ENCODE measurements at regions not wholly inside any gene's neighbourhood (a gene's known extent, or its start where the extent isn't known, plus 50 kb on each side); places are given as distances from the start of the nearest gene placed in this dataset.

DNA sequence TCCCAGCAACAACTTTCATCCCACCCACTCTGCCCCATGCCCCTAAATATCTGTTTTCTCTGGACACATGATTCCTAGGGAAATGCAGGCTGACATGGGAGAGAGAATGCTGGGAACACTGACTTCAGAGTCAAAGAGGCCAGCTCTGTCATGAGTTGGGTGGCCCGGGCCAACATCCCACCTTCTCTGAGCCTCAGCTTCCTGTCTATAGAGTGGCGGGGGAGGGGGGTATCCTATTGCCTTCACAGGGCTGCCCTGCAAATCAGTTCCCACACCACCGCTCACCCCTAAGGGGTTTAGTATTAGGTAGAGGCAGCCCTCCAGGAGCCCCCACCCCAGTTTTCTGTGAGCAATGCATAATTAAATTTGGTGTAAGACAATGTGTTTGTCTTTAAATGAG lies 175.0 kb upstream of the NCAM1 start:
- Histone ChIP-seq H3K9ac (ENCODE audit: low read depth in 1 of 2, low read length in 2 of 2) (no peak overlapping the region), H3K36me3 (ENCODE audit: control insufficient read depth in 4 of 4, insufficient read depth in 3 of 4, low read depth in 1 of 4, low read length in 3 of 4) (no peaks in the 10 kb centered on the region), H3K9me3 (ENCODE audit: control insufficient read depth in 4 of 4, low read length in 3 of 4) (no peaks in the 10 kb centered on the region), H3K4me3 (ENCODE audit: low read depth in 1 of 3, low read length in 3 of 3) (no peak overlapping the region), H3K27ac (ENCODE audit: low read depth in 1 of 2, low read length in 2 of 2) (no peak overlapping the region), H3K4me1 (ENCODE audit: control insufficient read depth in 4 of 4, insufficient read depth in 4 of 4, low read length in 3 of 4) (no peaks in the 10 kb centered on the region), H3K27me3 (ENCODE audit: control insufficient read depth in 4 of 4, insufficient read depth in 4 of 4, low read length in 3 of 4) (peaks cover 0 to 9% (median 0%) of the 10 kb centered on the region in 4 donors)
- DNase-seq (ENCODE audit: low spot score): no peak
- 79% methylated on average over 3 of the region's 3 CpGs for WGBS
- TF ChIP-seq, protein P1, sequence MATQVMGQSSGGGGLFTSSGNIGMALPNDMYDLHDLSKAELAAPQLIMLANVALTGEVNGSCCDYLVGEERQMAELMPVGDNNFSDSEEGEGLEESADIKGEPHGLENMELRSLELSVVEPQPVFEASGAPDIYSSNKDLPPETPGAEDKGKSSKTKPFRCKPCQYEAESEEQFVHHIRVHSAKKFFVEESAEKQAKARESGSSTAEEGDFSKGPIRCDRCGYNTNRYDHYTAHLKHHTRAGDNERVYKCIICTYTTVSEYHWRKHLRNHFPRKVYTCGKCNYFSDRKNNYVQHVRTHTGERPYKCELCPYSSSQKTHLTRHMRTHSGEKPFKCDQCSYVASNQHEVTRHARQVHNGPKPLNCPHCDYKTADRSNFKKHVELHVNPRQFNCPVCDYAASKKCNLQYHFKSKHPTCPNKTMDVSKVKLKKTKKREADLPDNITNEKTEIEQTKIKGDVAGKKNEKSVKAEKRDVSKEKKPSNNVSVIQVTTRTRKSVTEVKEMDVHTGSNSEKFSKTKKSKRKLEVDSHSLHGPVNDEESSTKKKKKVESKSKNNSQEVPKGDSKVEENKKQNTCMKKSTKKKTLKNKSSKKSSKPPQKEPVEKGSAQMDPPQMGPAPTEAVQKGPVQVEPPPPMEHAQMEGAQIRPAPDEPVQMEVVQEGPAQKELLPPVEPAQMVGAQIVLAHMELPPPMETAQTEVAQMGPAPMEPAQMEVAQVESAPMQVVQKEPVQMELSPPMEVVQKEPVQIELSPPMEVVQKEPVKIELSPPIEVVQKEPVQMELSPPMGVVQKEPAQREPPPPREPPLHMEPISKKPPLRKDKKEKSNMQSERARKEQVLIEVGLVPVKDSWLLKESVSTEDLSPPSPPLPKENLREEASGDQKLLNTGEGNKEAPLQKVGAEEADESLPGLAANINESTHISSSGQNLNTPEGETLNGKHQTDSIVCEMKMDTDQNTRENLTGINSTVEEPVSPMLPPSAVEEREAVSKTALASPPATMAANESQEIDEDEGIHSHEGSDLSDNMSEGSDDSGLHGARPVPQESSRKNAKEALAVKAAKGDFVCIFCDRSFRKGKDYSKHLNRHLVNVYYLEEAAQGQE (IDR thresholded peaks at IDR 0.05): no peak
- no peak for TF ChIP-seq RAD21 (IDR thresholded peaks at IDR 0.05)
- TF ChIP-seq GABPA (IDR thresholded peaks at IDR 0.05 in 1 of 2, conservative IDR thresholded peaks at IDR 0.05 in 1 of 2): no peak
- no peak for TF ChIP-seq EGR1 (IDR thresholded peaks at IDR 0.05; ENCODE audit: low read depth in 2 of 2)
- TF ChIP-seq NR2F2 (IDR thresholded peaks at IDR 0.05): no peak
- TF ChIP-seq RXRA (IDR thresholded peaks at IDR 0.05): no peak
- no peak for TF ChIP-seq JUND (IDR thresholded peaks at IDR 0.05)
- TF ChIP-seq TAF1 (conservative IDR thresholded peaks at IDR 0.05): no peak
- TF ChIP-seq, protein P2, sequence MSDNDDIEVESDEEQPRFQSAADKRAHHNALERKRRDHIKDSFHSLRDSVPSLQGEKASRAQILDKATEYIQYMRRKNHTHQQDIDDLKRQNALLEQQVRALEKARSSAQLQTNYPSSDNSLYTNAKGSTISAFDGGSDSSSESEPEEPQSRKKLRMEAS (IDR thresholded peaks at IDR 0.05): no peak
- no peak for TF ChIP-seq SP1 (IDR thresholded peaks at IDR 0.05)
- TF ChIP-seq YY1 (IDR thresholded peaks at IDR 0.05): no peak
- no peak for TF ChIP-seq HNF4A (conservative IDR thresholded peaks at IDR 0.05)
- TF ChIP-seq, protein P3, sequence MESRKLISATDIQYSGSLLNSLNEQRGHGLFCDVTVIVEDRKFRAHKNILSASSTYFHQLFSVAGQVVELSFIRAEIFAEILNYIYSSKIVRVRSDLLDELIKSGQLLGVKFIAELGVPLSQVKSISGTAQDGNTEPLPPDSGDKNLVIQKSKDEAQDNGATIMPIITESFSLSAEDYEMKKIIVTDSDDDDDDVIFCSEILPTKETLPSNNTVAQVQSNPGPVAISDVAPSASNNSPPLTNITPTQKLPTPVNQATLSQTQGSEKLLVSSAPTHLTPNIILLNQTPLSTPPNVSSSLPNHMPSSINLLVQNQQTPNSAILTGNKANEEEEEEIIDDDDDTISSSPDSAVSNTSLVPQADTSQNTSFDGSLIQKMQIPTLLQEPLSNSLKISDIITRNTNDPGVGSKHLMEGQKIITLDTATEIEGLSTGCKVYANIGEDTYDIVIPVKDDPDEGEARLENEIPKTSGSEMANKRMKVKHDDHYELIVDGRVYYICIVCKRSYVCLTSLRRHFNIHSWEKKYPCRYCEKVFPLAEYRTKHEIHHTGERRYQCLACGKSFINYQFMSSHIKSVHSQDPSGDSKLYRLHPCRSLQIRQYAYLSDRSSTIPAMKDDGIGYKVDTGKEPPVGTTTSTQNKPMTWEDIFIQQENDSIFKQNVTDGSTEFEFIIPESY (IDR thresholded peaks at IDR 0.05): no peak
- TF ChIP-seq, protein P4, sequence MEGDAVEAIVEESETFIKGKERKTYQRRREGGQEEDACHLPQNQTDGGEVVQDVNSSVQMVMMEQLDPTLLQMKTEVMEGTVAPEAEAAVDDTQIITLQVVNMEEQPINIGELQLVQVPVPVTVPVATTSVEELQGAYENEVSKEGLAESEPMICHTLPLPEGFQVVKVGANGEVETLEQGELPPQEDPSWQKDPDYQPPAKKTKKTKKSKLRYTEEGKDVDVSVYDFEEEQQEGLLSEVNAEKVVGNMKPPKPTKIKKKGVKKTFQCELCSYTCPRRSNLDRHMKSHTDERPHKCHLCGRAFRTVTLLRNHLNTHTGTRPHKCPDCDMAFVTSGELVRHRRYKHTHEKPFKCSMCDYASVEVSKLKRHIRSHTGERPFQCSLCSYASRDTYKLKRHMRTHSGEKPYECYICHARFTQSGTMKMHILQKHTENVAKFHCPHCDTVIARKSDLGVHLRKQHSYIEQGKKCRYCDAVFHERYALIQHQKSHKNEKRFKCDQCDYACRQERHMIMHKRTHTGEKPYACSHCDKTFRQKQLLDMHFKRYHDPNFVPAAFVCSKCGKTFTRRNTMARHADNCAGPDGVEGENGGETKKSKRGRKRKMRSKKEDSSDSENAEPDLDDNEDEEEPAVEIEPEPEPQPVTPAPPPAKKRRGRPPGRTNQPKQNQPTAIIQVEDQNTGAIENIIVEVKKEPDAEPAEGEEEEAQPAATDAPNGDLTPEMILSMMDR (IDR thresholded peaks at IDR 0.05; ENCODE audit: low read depth, low read length, missing input control): no peak
- TF ChIP-seq, protein P5, sequence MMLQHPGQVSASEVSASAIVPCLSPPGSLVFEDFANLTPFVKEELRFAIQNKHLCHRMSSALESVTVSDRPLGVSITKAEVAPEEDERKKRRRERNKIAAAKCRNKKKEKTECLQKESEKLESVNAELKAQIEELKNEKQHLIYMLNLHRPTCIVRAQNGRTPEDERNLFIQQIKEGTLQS (IDR thresholded peaks at IDR 0.05): no peak
- TF ChIP-seq FOXA2 (IDR thresholded peaks at IDR 0.05): no peak
- no peak for TF ChIP-seq FOXA1 (IDR thresholded peaks at IDR 0.05)
- TF ChIP-seq HNF4G (IDR thresholded peaks at IDR 0.05): no peak

Data from liver (tissue), 8 donors.